ENCODE measurements at regions not wholly inside any gene's neighbourhood (a gene's known extent, or its start where the extent isn't known, plus 50 kb on each side); places are given as distances from the start of the nearest gene placed in this dataset.

GRCh38 chr2:21627938-21628337 lies 504.2 kb downstream of the TDRD15 start:
- TF ChIP-seq CTCF (IDR thresholded peaks at IDR 0.05; ENCODE audit: insufficient read depth, low read depth, low read length, missing control alignments), result no peak
- no peak for DNase-seq (ENCODE audit: low read depth)
- H3K4me3 ChIP-seq (ENCODE audit: low read length), result no peak overlapping the region

- TF ChIP-seq CTCF (IDR thresholded peaks at IDR 0.05; ENCODE audit: insufficient read depth, low read depth, low read length, missing control alignments), result no peak
- H3K4me3 ChIP-seq (ENCODE audit: low read length), result no peak overlapping the region
- no peak for DNase-seq (ENCODE audit: low read depth)
Measured at GRCh38 chr2:21633015-21633414, 509.2 kb downstream of the TDRD15 start.

GRCh38 chr2:21633466-21633865 lies 509.7 kb downstream of the TDRD15 start:
- TF ChIP-seq CTCF (IDR thresholded peaks at IDR 0.05; ENCODE audit: insufficient read depth, low read depth, low read length, missing control alignments), result no peak
- no peak overlapping the region for H3K4me3 ChIP-seq (ENCODE audit: low read length)
- DNase-seq (ENCODE audit: low read depth), result no peak

- TF ChIP-seq CTCF (IDR thresholded peaks at IDR 0.05; ENCODE audit: insufficient read depth, low read depth, low read length, missing control alignments), result no peak
- DNase-seq (ENCODE audit: low read depth), result no peak
- no peak overlapping the region for H3K4me3 ChIP-seq (ENCODE audit: low read length)
Measured at GRCh38 chr2:21633911-21634310, 510.1 kb downstream of the TDRD15 start.

- no peak for DNase-seq (ENCODE audit: low read depth)
- no peak for TF ChIP-seq CTCF (IDR thresholded peaks at IDR 0.05; ENCODE audit: insufficient read depth, low read depth, low read length, missing control alignments)
- H3K4me3 ChIP-seq (ENCODE audit: low read length), result no peak overlapping the region
Measured at GRCh38 chr2:21640046-21640445, 516.3 kb downstream of the TDRD15 start.

- no peak for DNase-seq (ENCODE audit: low read depth)
- TF ChIP-seq CTCF (IDR thresholded peaks at IDR 0.05; ENCODE audit: insufficient read depth, low read depth, low read length, missing control alignments), result no peak
- H3K4me3 ChIP-seq (ENCODE audit: low read length), result no peak overlapping the region
Measured at GRCh38 chr2:21642647-21643046, 518.9 kb downstream of the TDRD15 start.

GRCh38 chr2:21643180-21643579 lies 519.4 kb downstream of the TDRD15 start:
- no peak overlapping the region for H3K4me3 ChIP-seq (ENCODE audit: low read length)
- no peak for DNase-seq (ENCODE audit: low read depth)
- no peak for TF ChIP-seq CTCF (IDR thresholded peaks at IDR 0.05; ENCODE audit: insufficient read depth, low read depth, low read length, missing control alignments)

Measured in epithelial cell of esophagus (primary cell).